HCT116 (cell line): ENCODE measurements at regions not wholly inside any gene's neighbourhood (a gene's known extent, or its start where the extent isn't known, plus 50 kb on each side); places are given as distances from the start of the nearest gene placed in this dataset.

Experiments
- ATAC-seq: fragments of 200-7000 bp; cut with Tn5 transposase; 2 replicates; pipeline ENCODE4 v1.9.1; 2020; ENCODE audit warnings: mild to moderate bottlenecking, moderate library complexity
- BruUV-seq: library from RNA; stranded (reverse); fragments of 400-500 nt; replicated peaks from 2 replicates; lab custom pipeline; 2021; lab: Mats Ljungman, UMichigan
- CTCF ChIA-PET: fragments of 300-600 bp; sonication (Branson Sonifier 250); formaldehyde crosslinking; loops from one replicate; lab custom pipeline; 2021; ENCODE audit warnings: antibody characterized with exemption; lab: Charles Lee
- POLR2A ChIA-PET: fragments of 300-600, 350-600 bp; sonication (Branson Sonifier 250); formaldehyde crosslinking; loops from one replicate; lab custom pipeline; 2021; ENCODE audit warnings: antibody characterized with exemption; lab: Charles Lee
- RAD21 ChIA-PET, 2 experiments: fragments of 300-600 bp; sonication (Branson Sonifier 250); formaldehyde crosslinking; loops; one replicate each; lab custom pipeline; 2023; ENCODE audit warnings: low total read pairs in 2 of 2; ENCODE audit not compliant: uncharacterized antibody in 2 of 2, unreplicated experiment in 2 of 2, low non-redundant PET in 1 of 2; lab: Charles Lee
- DNase-seq: peaks from one replicate; pipeline ENCODE4 v3.0.0-alpha.2; 2010; ENCODE audit warnings: low read depth, low spot score
- H2AFZ ChIP-seq: fragments of 200-600 bp; shearing (Covaris generic), sonication (generic); 2 replicates; pipeline ENCODE4 v1.6.1; 2017; ENCODE audit warnings: low read depth, mixed run types, mixed read lengths, antibody characterized with exemption, low read length; ENCODE audit not compliant: poor library complexity, severe bottlenecking
- H3K27ac ChIP-seq: 2 replicates; pipeline ENCODE4 v1.5.1; 2012; ENCODE audit warnings: low read depth, low read length
- H3K27me3 ChIP-seq: fragments of 200-600 bp; sonication (generic); 2 replicates; pipeline ENCODE4 v1.6.1; 2016; ENCODE audit warnings: mixed run types, low read length, mixed read lengths; ENCODE audit not compliant: insufficient read depth
- H3K36me3 ChIP-seq, 2 experiments: fragments of 200-500 bp in 1 of 2; fragments of 200-600 bp in 1 of 2; sonication (Bioruptor generic) in 1 of 2; sonication (generic) in 1 of 2; 2 replicates each; pipeline versions ENCODE4 v1.5.1 to v1.6.1; 2014 to 2016; ENCODE audit warnings: low read length in 2 of 2, inconsistent platforms in 1 of 2, mixed read lengths in 1 of 2, mixed run types in 1 of 2; ENCODE audit not compliant: insufficient read depth in 2 of 2, control insufficient read depth in 1 of 2
- H3K4me1 ChIP-seq, 2 experiments: fragments of 200-600 bp in 1 of 2; sonication (generic) in 1 of 2; 2 replicates each; pipeline versions ENCODE4 v1.5.1 to v1.6.1; 2012 to 2017; ENCODE audit warnings: low read length in 2 of 2, inconsistent platforms in 1 of 2, mild to moderate bottlenecking in 1 of 2, mixed read lengths in 1 of 2, mixed run types in 1 of 2, moderate library complexity in 1 of 2; ENCODE audit not compliant: insufficient read depth in 2 of 2, control insufficient read depth in 1 of 2
- H3K4me2 ChIP-seq: fragments of 200-600 bp; sonication (generic); 2 replicates; pipeline ENCODE4 v1.6.1; 2017; ENCODE audit warnings: mixed run types, low read length, mixed read lengths
- H3K4me3 ChIP-seq, 2 experiments: fragments of 200-600 bp in 1 of 2; sonication (generic) in 1 of 2; replicated peaks in 1 of 2; 2 replicates each; pipeline ENCODE4 v1.5.1; 2011 to 2016; ENCODE audit warnings: low read length in 2 of 2, control low read depth in 1 of 2, low read depth in 1 of 2, mild to moderate bottlenecking in 1 of 2, mixed read lengths in 1 of 2, mixed run types in 1 of 2
- H3K79me2 ChIP-seq: fragments of 200-600 bp; sonication (generic); 2 replicates; pipeline ENCODE4 v1.6.1; 2017; ENCODE audit warnings: mild to moderate bottlenecking, mixed run types, low read length, moderate library complexity, mixed read lengths; ENCODE audit not compliant: insufficient read depth
- H3K9ac ChIP-seq: fragments of 200-600 bp; sonication (generic); 2 replicates; pipeline ENCODE4 v1.6.1; 2016; ENCODE audit warnings: low read length, mixed read lengths
- H3K9me2 ChIP-seq: fragments of 200-600 bp; sonication (generic), shearing (Covaris generic); 2 replicates; pipeline ENCODE4 v1.6.1; 2017; ENCODE audit warnings: mixed run types, mild to moderate bottlenecking, moderate library complexity; ENCODE audit not compliant: insufficient read depth
- H3K9me3 ChIP-seq, 2 experiments: fragments of 200-500 bp in 1 of 2; fragments of 200-600 bp in 1 of 2; sonication (Bioruptor generic) in 1 of 2; sonication (generic) in 1 of 2; 2 replicates each; pipeline ENCODE4 v1.6.1; 2014 to 2017; ENCODE audit warnings: low read length in 2 of 2, mixed read lengths in 2 of 2, inconsistent platforms in 1 of 2, low read depth in 1 of 2, mild to moderate bottlenecking in 1 of 2, mixed run types in 1 of 2, moderate library complexity in 1 of 2; ENCODE audit not compliant: control insufficient read depth in 1 of 2, insufficient read depth in 1 of 2
- H4K20me1 ChIP-seq: fragments of 200-600 bp; sonication (generic), shearing (Covaris generic); 2 replicates; pipeline ENCODE4 v1.6.1; 2017; ENCODE audit warnings: mixed run types, mild to moderate bottlenecking, moderate library complexity; ENCODE audit not compliant: insufficient read depth
- CTCF ChIP-seq, 3 experiments: fragments of 200-600 bp in 1 of 3; sonication (generic) in 1 of 3; IDR thresholded peaks in 2 of 3; conservative IDR thresholded peaks in 1 of 3; 2 replicates each; pipeline ENCODE4 v1.5.1; 2012 to 2017; ENCODE audit warnings: low read depth in 2 of 3, low read length in 2 of 3, antibody characterized with exemption in 1 of 3, borderline replicate concordance in 1 of 3, control low read depth in 1 of 3, mild to moderate bottlenecking in 1 of 3, mixed read lengths in 1 of 3, mixed run types in 1 of 3, moderate library complexity in 1 of 3; ENCODE audit not compliant: insufficient read depth in 1 of 3
- ELF1 ChIP-seq: IDR thresholded peaks from 2 replicates; pipeline ENCODE4 v1.6.1; 2012; ENCODE audit warnings: low read depth, borderline replicate concordance
- FOSL1 ChIP-seq: IDR thresholded peaks from 2 replicates; pipeline ENCODE4 v1.6.1; 2012; ENCODE audit warnings: low read depth
- MAX ChIP-seq: IDR thresholded peaks from 2 replicates; pipeline ENCODE4 v1.6.1; 2012
- REST ChIP-seq: IDR thresholded peaks from 2 replicates; pipeline ENCODE4 v1.6.1; 2012; ENCODE audit warnings: low read depth
- SIN3A ChIP-seq: IDR thresholded peaks from 2 replicates; pipeline ENCODE4 v1.6.1; 2012; ENCODE audit warnings: low read depth
- SRF ChIP-seq: IDR thresholded peaks from 2 replicates; pipeline ENCODE4 v1.6.1; 2012; ENCODE audit warnings: low read depth
- TCF7L2 ChIP-seq: IDR thresholded peaks from 2 replicates; pipeline ENCODE4 v1.7.0; 2011; ENCODE audit warnings: borderline replicate concordance, inconsistent platforms; ENCODE audit not compliant: insufficient read depth, insufficient read length; ENCODE audit errors: extremely low read depth
- intact Hi-C: fragments of 100-400 bp; cut with micrococcal nuclease; formaldehyde crosslinking; loops from 2 replicates; pipeline ENCODE4 v1.10.0; 2022

- no peak for TF ChIP-seq SIN3A
- no peak for TF ChIP-seq SRF
- ChIA-PET RAD21 (no interaction called here), POLR2A (no interaction called here), CTCF (no interaction called here)
- H3K27ac ChIP-seq = no peak overlapping the region
- H2AFZ ChIP-seq = no peak overlapping the region
- DNase-seq = no peak
- intact Hi-C loops = no loop called here
- H3K9ac ChIP-seq = no peak overlapping the region
- H3K4me2 ChIP-seq = no peak overlapping the region
- H3K4me3 ChIP-seq = no peak overlapping the region
- no peaks in the 10 kb centered on the region for H3K27me3 ChIP-seq
- no peaks in the 10 kb centered on the region for H4K20me1 ChIP-seq
- H3K9me3 ChIP-seq = no peaks in the 10 kb centered on the region
- H3K79me2 ChIP-seq = no peaks in the 10 kb centered on the region
- H3K4me1 ChIP-seq = no peaks in the 10 kb centered on the region
- BruUV-seq = no TSS peak
- ATAC-seq = no peak
- H3K36me3 ChIP-seq = no peaks in the 10 kb centered on the region
- no peaks in the 10 kb centered on the region for H3K9me2 ChIP-seq
Observed at GRCh38 chr12:34295366-34296142, 273.3 kb downstream of the ALG10 start.

GRCh38 chr12:34296143-34297041, 274.1 kb downstream of the ALG10 start:
- H3K9me3 ChIP-seq = no peaks in the 10 kb centered on the region
- no peaks in the 10 kb centered on the region for H3K4me1 ChIP-seq
- no TSS peak for BruUV-seq
- H4K20me1 ChIP-seq = no peaks in the 10 kb centered on the region
- no peak overlapping the region for H2AFZ ChIP-seq
- no peaks in the 10 kb centered on the region for H3K27me3 ChIP-seq
- no peak overlapping the region for H3K27ac ChIP-seq
- H3K36me3 ChIP-seq = no peaks in the 10 kb centered on the region
- no peaks in the 10 kb centered on the region for H3K9me2 ChIP-seq
- ATAC-seq = no peak
- intact Hi-C loops = no loop called here
- ChIA-PET RAD21 (no interaction called here), POLR2A (no interaction called here), CTCF (no interaction called here)
- H3K4me3 ChIP-seq = no peak overlapping the region
- H3K79me2 ChIP-seq = no peaks in the 10 kb centered on the region
- TF ChIP-seq REST = no peak
- no peak for TF ChIP-seq TCF7L2
- TF ChIP-seq CTCF (IDR thresholded peaks at IDR 0.05 in 2 of 3, conservative IDR thresholded peaks at IDR 0.05 in 1 of 3; ENCODE audit: borderline replicate concordance in 1 of 3, insufficient read depth in 1 of 3, low read depth in 2 of 3, low read length in 2 of 3) = no peak
- TF ChIP-seq MAX = no peak
- TF ChIP-seq FOSL1 = no peak
- no peak for TF ChIP-seq ELF1
- H3K4me2 ChIP-seq = no peak overlapping the region
- DNase-seq = no peak
- no peak overlapping the region for H3K9ac ChIP-seq
